ENCODE measurements at regions not wholly inside any gene's neighbourhood (a gene's known extent, or its start where the extent isn't known, plus 50 kb on each side); places are given as distances from the start of the nearest gene placed in this dataset.

GRCh38 chr13:81609335-81609734 lies 1268.4 kb upstream of the SPRY2 start:
- CTCF ChIA-PET: no interaction called here
- H3K27me3 ChIP-seq (ENCODE audit: control insufficient read depth in 2 of 2, insufficient read depth in 2 of 2, low read length in 2 of 2): no peaks in the 10 kb centered on the region
- H3K36me3 ChIP-seq (ENCODE audit: control insufficient read depth in 2 of 2, extremely low read depth in 1 of 2, insufficient read depth in 2 of 2, low read length in 2 of 2): no peaks in the 10 kb centered on the region
- no peak overlapping the region for H3K9ac ChIP-seq (replicated peaks; ENCODE audit: extremely low read depth, insufficient read depth, low read length)
- H2AFZ ChIP-seq (ENCODE audit: low read depth, low read length): no peak overlapping the region
- no peak overlapping the region for H3K4me2 ChIP-seq (ENCODE audit: insufficient read depth, low read length)
- no peaks in the 10 kb centered on the region for H3K9me1 ChIP-seq (replicated peaks; ENCODE audit: control insufficient read depth, extremely low read depth, insufficient read depth, low read length)
- H3K9me3 ChIP-seq (replicated peaks; ENCODE audit: control insufficient read depth, insufficient read depth, low read length): no peaks in the 10 kb centered on the region
- no peak overlapping the region for H3K27ac ChIP-seq (ENCODE audit: insufficient read depth, low read depth, low read length)
- no peaks in the 10 kb centered on the region for H3K79me2 ChIP-seq (ENCODE audit: control insufficient read depth, insufficient read depth, low read length)
- TF ChIP-seq MYC (IDR thresholded peaks at IDR 0.05; ENCODE audit: low read depth, low read length) (no peak), EZH2 (IDR thresholded peaks at IDR 0.05; ENCODE audit: borderline replicate concordance, low read depth, low read length, severe bottlenecking) (no peak), CTCF (IDR thresholded peaks at IDR 0.05; ENCODE audit: extremely low read depth in 1 of 2, insufficient read depth in 1 of 2, low read depth in 1 of 2, low read length in 2 of 2) (no peak), GATA2 (IDR thresholded peaks at IDR 0.05; ENCODE audit: insufficient read depth, insufficient read length, low read depth, low read length) (no peak), MAX (IDR thresholded peaks at IDR 0.05; ENCODE audit: insufficient read depth, insufficient read length) (no peak), JUN (IDR thresholded peaks at IDR 0.05; ENCODE audit: borderline replicate concordance, insufficient read depth, insufficient read length, low read depth) (no peak)
- dilution Hi-C loops (cut with MboI; ENCODE audit: extremely low pct_ligation_motif_present, low sequenced_read_pairs): no loop called here
- DNase-seq (ENCODE audit: low read depth, low spot score): no peak
- FAIRE-seq: no peak
- H4K20me1 ChIP-seq (replicated peaks; ENCODE audit: control insufficient read depth, extremely low read depth, insufficient read depth, low read length): no peaks in the 10 kb centered on the region
- POLR2A ChIA-PET: no interaction called here
- no TSS peak for BruUV-seq (replicated peaks)
- H3K4me3 ChIP-seq (replicated peaks in 1 of 3; ENCODE audit: insufficient read depth in 1 of 3, low read depth in 1 of 3, low read length in 3 of 3): no peak overlapping the region
- intact Hi-C loops (cut with micrococcal nuclease): no loop called here
- H3K4me1 ChIP-seq (ENCODE audit: control insufficient read depth, extremely low read depth, insufficient read depth, low read length): no peaks in the 10 kb centered on the region

GRCh38 chr13:81606074-81606473 lies 1265.1 kb upstream of the SPRY2 start:
- Histone ChIP-seq H3K27ac (ENCODE audit: insufficient read depth, low read depth, low read length) (no peak overlapping the region), H3K27me3 (ENCODE audit: control insufficient read depth in 2 of 2, insufficient read depth in 2 of 2, low read length in 2 of 2) (no peaks in the 10 kb centered on the region), H3K4me3 (replicated peaks in 1 of 3; ENCODE audit: insufficient read depth in 1 of 3, low read depth in 1 of 3, low read length in 3 of 3) (no peak overlapping the region), H3K4me1 (ENCODE audit: control insufficient read depth, extremely low read depth, insufficient read depth, low read length) (no peaks in the 10 kb centered on the region), H3K9me1 (replicated peaks; ENCODE audit: control insufficient read depth, extremely low read depth, insufficient read depth, low read length) (no peaks in the 10 kb centered on the region), H3K79me2 (ENCODE audit: control insufficient read depth, insufficient read depth, low read length) (no peaks in the 10 kb centered on the region), H4K20me1 (replicated peaks; ENCODE audit: control insufficient read depth, extremely low read depth, insufficient read depth, low read length) (no peaks in the 10 kb centered on the region), H3K9me3 (replicated peaks; ENCODE audit: control insufficient read depth, insufficient read depth, low read length) (no peaks in the 10 kb centered on the region), H2AFZ (ENCODE audit: low read depth, low read length) (no peak overlapping the region), H3K4me2 (ENCODE audit: insufficient read depth, low read length) (no peak overlapping the region), H3K9ac (replicated peaks; ENCODE audit: extremely low read depth, insufficient read depth, low read length) (no peak overlapping the region), H3K36me3 (ENCODE audit: control insufficient read depth in 2 of 2, extremely low read depth in 1 of 2, insufficient read depth in 2 of 2, low read length in 2 of 2) (no peaks in the 10 kb centered on the region)
- TF ChIP-seq MAX (IDR thresholded peaks at IDR 0.05; ENCODE audit: insufficient read depth, insufficient read length): no peak
- TF ChIP-seq EZH2 (IDR thresholded peaks at IDR 0.05; ENCODE audit: borderline replicate concordance, low read depth, low read length, severe bottlenecking): no peak
- TF ChIP-seq MYC (IDR thresholded peaks at IDR 0.05; ENCODE audit: low read depth, low read length): no peak
- TF ChIP-seq FOS (IDR thresholded peaks at IDR 0.05; ENCODE audit: borderline replicate concordance, insufficient read depth, low read length): no peak
- no peak for TF ChIP-seq JUN (IDR thresholded peaks at IDR 0.05; ENCODE audit: borderline replicate concordance, insufficient read depth, insufficient read length, low read depth)
- no peak for TF ChIP-seq POLR2AphosphoS5 (IDR thresholded peaks at IDR 0.05; ENCODE audit: insufficient read depth, low read depth, low read length)
- TF ChIP-seq CTCF (IDR thresholded peaks at IDR 0.05; ENCODE audit: extremely low read depth in 1 of 2, insufficient read depth in 1 of 2, low read depth in 1 of 2, low read length in 2 of 2): no peak
- TF ChIP-seq GATA2 (IDR thresholded peaks at IDR 0.05; ENCODE audit: insufficient read depth, insufficient read length, low read depth, low read length): no peak
- no peak for TF ChIP-seq POLR2A (IDR thresholded peaks at IDR 0.05; ENCODE audit: low read depth, low read length)
- FAIRE-seq (no peak), DNase-seq (ENCODE audit: low read depth, low spot score) (no peak)
- BruUV-seq (replicated peaks): no TSS peak
- POLR2A ChIA-PET: no interaction called here
- intact Hi-C loops (cut with micrococcal nuclease): no loop called here
- CTCF ChIA-PET: no interaction called here
- dilution Hi-C loops (cut with MboI; ENCODE audit: extremely low pct_ligation_motif_present, low sequenced_read_pairs): no loop called here

Measured in endothelial cell of umbilical vein (primary cell).